Hepatocyte (in vitro differentiated cells): ENCODE measurements at regions not wholly inside any gene's neighbourhood (a gene's known extent, or its start where the extent isn't known, plus 50 kb on each side); places are given as distances from the start of the nearest gene placed in this dataset.

Experiments
- EZH2 ChIP-seq: fragments of 200-600 bp; sonication (generic); IDR thresholded peaks from 2 replicates; pipeline ENCODE4 v1.6.1; 2016; ENCODE audit warnings: antibody characterized with exemption, mild to moderate bottlenecking, borderline replicate concordance
- EZH2phosphoT487 ChIP-seq: fragments of 200-600 bp; sonication (generic); IDR thresholded peaks from one replicate; pipeline ENCODE4 v1.6.1; 2018; ENCODE audit warnings: antibody characterized with exemption, mild to moderate bottlenecking, low read depth, moderate library complexity; ENCODE audit not compliant: unreplicated experiment, severe bottlenecking
- TF ChIP-seq, protein P1 (sequence below): fragments of 200-600 bp; sonication (generic); IDR thresholded peaks from 2 replicates; pipeline ENCODE4 v1.5.1; 2016; ENCODE audit warnings: antibody characterized with exemption, mild to moderate bottlenecking; ENCODE audit not compliant: poor library complexity

DNA sequence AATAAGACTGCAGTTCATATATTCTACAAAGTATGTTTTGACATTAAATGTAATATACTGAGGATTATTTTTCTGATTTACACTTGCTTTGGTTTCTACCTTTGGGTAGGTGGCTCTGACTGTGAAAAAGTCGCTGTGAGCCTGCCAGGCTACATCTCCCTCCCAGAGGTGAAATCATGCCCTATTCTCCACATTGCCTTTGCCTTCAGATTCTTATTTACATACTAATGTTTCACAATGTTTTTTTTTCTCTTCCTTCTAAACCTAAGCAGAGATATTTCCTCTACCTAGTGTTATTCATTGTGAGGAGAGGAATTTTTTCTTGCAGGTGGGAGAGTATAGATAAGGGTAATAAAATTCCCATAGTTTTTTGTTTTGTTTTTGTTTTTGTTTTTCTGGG lies 111.5 kb upstream of the ANTXRL start:
- TF ChIP-seq EZH2 (no peak), EZH2phosphoT487 (no peak)
- TF ChIP-seq, protein P1, sequence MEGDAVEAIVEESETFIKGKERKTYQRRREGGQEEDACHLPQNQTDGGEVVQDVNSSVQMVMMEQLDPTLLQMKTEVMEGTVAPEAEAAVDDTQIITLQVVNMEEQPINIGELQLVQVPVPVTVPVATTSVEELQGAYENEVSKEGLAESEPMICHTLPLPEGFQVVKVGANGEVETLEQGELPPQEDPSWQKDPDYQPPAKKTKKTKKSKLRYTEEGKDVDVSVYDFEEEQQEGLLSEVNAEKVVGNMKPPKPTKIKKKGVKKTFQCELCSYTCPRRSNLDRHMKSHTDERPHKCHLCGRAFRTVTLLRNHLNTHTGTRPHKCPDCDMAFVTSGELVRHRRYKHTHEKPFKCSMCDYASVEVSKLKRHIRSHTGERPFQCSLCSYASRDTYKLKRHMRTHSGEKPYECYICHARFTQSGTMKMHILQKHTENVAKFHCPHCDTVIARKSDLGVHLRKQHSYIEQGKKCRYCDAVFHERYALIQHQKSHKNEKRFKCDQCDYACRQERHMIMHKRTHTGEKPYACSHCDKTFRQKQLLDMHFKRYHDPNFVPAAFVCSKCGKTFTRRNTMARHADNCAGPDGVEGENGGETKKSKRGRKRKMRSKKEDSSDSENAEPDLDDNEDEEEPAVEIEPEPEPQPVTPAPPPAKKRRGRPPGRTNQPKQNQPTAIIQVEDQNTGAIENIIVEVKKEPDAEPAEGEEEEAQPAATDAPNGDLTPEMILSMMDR = no peak
